Fibroblast of the aortic adventitia (primary cell): ENCODE measurements at regions not wholly inside any gene's neighbourhood (a gene's known extent, or its start where the extent isn't known, plus 50 kb on each side); places are given as distances from the start of the nearest gene placed in this dataset.

Experiments
- DNase-seq: peaks from one replicate; pipeline ENCODE4 v3.0.0-alpha.2; 2010; ENCODE audit warnings: low read depth
- H3K4me3 ChIP-seq: 2 replicates; pipeline ENCODE4 v1.5.1; 2011; ENCODE audit warnings: low read depth, mild to moderate bottlenecking, control low read depth, low read length, moderate library complexity
- CTCF ChIP-seq: IDR thresholded peaks from 2 replicates; pipeline ENCODE4 v1.5.1; 2011; ENCODE audit warnings: mild to moderate bottlenecking, low read length, control low read depth, inconsistent platforms; ENCODE audit not compliant: insufficient read depth

DNA sequence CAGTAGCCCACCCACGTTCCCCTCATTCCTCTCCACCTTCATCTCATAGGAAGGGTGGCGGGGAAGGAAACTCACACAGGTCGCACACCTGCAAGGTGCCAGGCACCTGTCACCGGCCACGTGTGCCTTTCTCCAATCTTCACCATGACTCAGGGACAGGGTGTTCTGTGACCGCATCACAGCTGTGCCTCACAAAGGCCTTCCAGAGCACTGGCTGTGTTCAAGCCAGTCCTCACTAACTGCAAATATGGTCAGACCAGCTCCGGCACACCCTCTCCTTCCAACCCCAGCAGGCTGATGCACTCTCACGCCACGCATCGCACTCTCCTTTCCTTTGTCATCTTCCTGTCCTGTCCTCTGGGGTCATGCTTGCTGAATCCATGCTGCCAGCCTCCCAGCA lies 415.9 kb downstream of the IRS2 start:
- DNase-seq, result no peak

GRCh38 chr13:109369353-109370052 lies 416.9 kb downstream of the IRS2 start:
- H3K4me3 ChIP-seq, result no peak overlapping the region
- no peak for DNase-seq
- TF ChIP-seq CTCF, result no peak

More for the DNA sequence above, 415.9 kb downstream of the IRS2 start:
- no peak for TF ChIP-seq CTCF
- no peak overlapping the region for H3K4me3 ChIP-seq

DNA sequence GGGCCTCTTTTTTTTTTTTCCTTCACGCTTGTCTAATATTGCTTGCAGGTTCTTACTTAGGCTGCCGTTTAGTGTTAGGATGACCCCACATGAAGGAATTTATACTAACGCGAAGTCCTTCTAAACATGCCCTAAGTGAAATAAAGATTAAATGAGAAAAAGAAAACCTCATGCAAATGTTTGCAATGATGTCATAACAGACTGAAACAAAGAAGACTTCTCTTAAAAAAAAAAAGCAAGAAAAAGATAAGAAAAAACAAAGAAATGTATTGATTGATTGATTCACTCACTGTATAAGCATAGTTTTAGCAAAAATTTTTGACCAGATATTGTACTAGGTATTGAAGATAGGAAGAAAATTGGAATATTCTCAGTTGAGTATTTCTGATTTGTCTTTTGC lies 418.2 kb downstream of the IRS2 start:
- TF ChIP-seq CTCF, result no peak
- no peak overlapping the region for H3K4me3 ChIP-seq
- DNase-seq, result no peak

GRCh38 chr13:109366525-109366924 lies 419.9 kb downstream of the IRS2 start:
- H3K4me3 ChIP-seq, result no peak overlapping the region
- no peak for DNase-seq
- TF ChIP-seq CTCF, result no peak

DNA sequence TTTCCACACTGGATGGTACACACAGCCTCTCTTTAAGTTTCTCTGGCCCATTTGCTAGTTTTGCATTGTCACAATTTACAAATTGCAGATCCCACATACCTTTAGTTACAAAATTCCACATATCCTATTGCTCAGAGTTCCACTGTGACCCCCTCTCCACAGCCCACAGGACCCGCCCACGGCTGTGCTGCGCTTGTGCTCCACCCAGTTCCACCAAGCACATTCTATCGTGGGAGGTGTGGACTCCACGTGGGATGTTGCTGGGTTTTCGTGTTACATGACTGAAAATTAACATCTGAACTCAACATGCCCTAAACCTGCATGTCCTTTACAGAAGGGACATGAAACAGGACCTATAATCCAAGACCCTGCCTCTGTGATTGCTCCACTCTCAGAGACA lies 423.0 kb downstream of the IRS2 start:
- DNase-seq, result no peak
- H3K4me3 ChIP-seq, result no peak overlapping the region
- no peak for TF ChIP-seq CTCF

DNA sequence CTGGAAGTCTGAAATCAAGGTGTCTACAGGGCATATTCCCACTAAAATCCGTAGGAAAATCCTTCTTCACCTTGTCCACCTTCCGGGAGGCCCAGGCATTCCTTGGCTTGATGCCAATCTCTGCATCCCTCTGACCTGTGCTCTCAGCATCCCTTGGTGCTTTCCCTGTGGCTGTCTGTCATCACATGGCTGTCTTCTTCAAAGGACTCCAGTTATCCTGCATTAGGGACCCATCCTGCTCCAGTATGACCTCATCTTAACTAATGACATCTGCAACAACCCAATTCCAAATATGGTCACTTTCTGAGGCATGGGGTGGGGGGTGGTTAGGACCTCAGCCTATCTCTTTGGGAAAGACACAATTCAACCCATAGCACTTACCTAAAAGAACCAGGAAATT lies 423.8 kb downstream of the IRS2 start:
- DNase-seq, result no peak
- no peak overlapping the region for H3K4me3 ChIP-seq
- no peak for TF ChIP-seq CTCF

- DNase-seq, result no peak
- no peak for TF ChIP-seq CTCF
- no peak overlapping the region for H3K4me3 ChIP-seq
Observed at GRCh38 chr13:109361562-109362289, 424.7 kb downstream of the IRS2 start.
